ENCODE measurements at regions not wholly inside any gene's neighbourhood (a gene's known extent, or its start where the extent isn't known, plus 50 kb on each side); places are given as distances from the start of the nearest gene placed in this dataset.
"Not testable (repeated sequence)": the region's sequence is repeated elsewhere in the genome, so short reads cannot be mapped to it uniquely, and the experiment has no call there.

GRCh38 chr13:75961911-75962310, 325.8 kb downstream of the LMO7 start:
- DNase-seq (ENCODE audit: low read depth) = no peak
- no peak for TF ChIP-seq CTCF (IDR thresholded peaks at IDR 0.05; ENCODE audit: control insufficient read depth, insufficient read depth, low read depth, low read length, missing control alignments)
- no peak overlapping the region for H3K4me3 ChIP-seq (ENCODE audit: control insufficient read depth, low read depth, low read length)

- DNase-seq (ENCODE audit: low read depth) = no peak
- TF ChIP-seq CTCF (IDR thresholded peaks at IDR 0.05; ENCODE audit: control insufficient read depth, insufficient read depth, low read depth, low read length, missing control alignments) = no peak
- H3K4me3 ChIP-seq (ENCODE audit: control insufficient read depth, low read depth, low read length) = no peak overlapping the region
Observed at GRCh38 chr13:75960538-75960994, 324.4 kb downstream of the LMO7 start.

DNA sequence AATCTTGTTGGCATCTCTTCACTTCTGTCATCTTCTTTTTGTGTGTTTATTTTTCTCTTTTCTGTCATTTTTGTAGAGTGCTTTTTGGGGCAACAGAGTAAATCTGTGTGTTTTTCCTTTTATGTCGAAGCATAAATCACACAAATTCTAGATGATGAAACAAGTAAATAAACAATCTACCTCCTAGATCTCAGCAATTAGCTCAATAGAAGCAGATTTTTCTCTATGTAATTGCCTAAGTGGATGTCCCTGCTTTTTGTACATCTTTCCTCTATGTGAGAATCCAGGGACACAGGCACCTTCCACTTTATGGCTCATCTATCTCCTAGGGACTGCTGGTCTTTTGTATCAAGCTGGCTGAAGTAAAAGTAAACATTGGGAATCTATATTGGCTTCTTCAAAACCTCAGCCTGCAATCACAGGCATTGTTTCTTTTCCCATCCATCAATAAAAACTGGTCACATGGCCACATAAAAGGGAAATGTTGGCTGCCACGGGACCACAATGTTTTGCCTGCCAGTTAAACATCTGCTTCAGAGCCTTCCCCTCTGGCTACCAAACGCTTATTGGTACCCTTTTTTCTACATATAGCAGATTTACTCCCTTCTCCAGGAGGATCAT, 323.8 kb downstream of the LMO7 start:
- TF ChIP-seq CTCF (IDR thresholded peaks at IDR 0.05; ENCODE audit: control insufficient read depth, insufficient read depth, low read depth, low read length, missing control alignments) = no peak
- no peak for DNase-seq (ENCODE audit: low read depth)
- H3K4me3 ChIP-seq (ENCODE audit: control insufficient read depth, low read depth, low read length) = no peak overlapping the region

DNA sequence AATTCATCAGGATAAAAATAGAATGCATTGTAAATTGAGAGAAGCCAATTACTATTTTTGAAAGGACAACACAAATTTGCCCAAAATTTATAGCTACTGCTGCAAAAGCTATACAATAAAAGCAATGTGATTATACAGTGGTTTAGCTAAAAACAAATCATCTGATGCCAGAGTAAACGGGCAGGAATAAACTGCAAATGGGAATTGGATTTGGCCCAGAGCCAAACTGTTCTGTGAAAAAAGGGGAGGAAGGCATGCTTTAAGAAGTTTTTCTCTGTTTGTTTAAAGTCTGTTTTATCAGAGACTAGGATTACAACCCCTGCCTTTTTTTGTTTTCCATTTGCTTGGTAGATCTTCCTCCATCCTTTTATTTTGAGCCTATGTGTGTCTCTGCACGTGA, 317.5 kb downstream of the LMO7 start:
- H3K4me3 ChIP-seq (ENCODE audit: control insufficient read depth, low read depth, low read length); DNase-seq (ENCODE audit: low read depth): not testable (repeated sequence)

GRCh38 chr13:75947448-75947847, 311.3 kb downstream of the LMO7 start:
- DNase-seq (ENCODE audit: low read depth) = no peak
- no peak overlapping the region for H3K4me3 ChIP-seq (ENCODE audit: control insufficient read depth, low read depth, low read length)
- TF ChIP-seq CTCF (IDR thresholded peaks at IDR 0.05; ENCODE audit: control insufficient read depth, insufficient read depth, low read depth, low read length, missing control alignments) = no peak

DNA sequence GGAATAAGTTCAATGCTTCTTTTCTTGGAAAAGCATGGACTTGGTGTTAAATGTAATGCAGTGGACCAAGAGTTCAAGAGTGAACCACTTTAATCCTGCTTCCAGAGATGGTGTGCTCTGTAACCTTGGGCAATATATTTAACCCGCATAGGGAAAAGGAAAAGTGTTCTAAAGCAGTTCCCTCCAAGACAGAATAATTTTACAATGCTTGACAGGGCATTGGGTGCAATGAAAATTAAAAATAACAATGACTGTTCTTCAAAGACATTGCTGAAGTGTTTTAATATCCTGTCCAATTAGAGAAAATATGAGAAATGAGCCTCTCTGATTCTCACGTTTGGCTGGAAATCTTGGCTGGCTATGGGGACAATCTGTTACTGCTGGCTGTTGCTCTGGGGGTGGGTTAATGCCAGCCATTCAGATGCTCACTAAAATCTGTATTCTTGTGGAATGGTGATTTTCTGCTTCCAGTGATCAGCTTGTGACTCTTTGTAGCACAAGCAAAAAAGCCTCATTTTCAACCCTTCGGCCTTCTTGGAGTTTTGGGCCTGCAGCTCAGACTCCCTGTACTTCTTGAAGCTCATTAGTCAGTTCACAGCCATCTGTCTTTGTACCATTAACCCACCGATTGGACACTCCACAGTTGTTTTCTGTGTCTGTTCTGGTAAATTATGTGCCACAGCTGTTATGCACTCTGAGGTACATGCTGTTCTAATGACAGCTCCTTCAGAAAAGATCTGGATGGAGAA, 310.6 kb downstream of the LMO7 start:
- no peak for TF ChIP-seq CTCF (IDR thresholded peaks at IDR 0.05; ENCODE audit: control insufficient read depth, insufficient read depth, low read depth, low read length, missing control alignments)
- no peak overlapping the region for H3K4me3 ChIP-seq (ENCODE audit: control insufficient read depth, low read depth, low read length)
- no peak for DNase-seq (ENCODE audit: low read depth)

GRCh38 chr13:75945841-75946482, 309.8 kb downstream of the LMO7 start:
- TF ChIP-seq CTCF (IDR thresholded peaks at IDR 0.05; ENCODE audit: control insufficient read depth, insufficient read depth, low read depth, low read length, missing control alignments) = no peak
- no peak overlapping the region for H3K4me3 ChIP-seq (ENCODE audit: control insufficient read depth, low read depth, low read length)
- DNase-seq (ENCODE audit: low read depth) = no peak

All from AG09309 (cell line).